SU-DHL-6 (cell line): ENCODE measurements at regions not wholly inside any gene's neighbourhood (a gene's known extent, or its start where the extent isn't known, plus 50 kb on each side); places are given as distances from the start of the nearest gene placed in this dataset.

Source experiments
- CTCF ChIP-seq: fragments of 200-600 bp; sonication (generic); IDR thresholded peaks from one replicate; pipeline ENCODE4 v1.5.1; 2017; ENCODE audit warnings: antibody characterized with exemption, mild to moderate bottlenecking, low read length, moderate library complexity; ENCODE audit not compliant: insufficient read depth, poor library complexity, severe bottlenecking
- EZH2phosphoT487 ChIP-seq: fragments of 200-600 bp; sonication (generic), shearing (Covaris generic); conservative IDR thresholded peaks from 2 replicates; pipeline ENCODE4 v1.6.1; 2018; ENCODE audit warnings: mild to moderate bottlenecking, antibody characterized with exemption, low read length, moderate library complexity, mixed read lengths

GRCh38 chr2:181334158-181334826 lies 122.9 kb upstream of the ITGA4 start:
- TF ChIP-seq EZH2phosphoT487: no peak
- no peak for TF ChIP-seq CTCF
